Adrenal gland (tissue), 9 donors: ENCODE measurements at regions not wholly inside any gene's neighbourhood (a gene's known extent, or its start where the extent isn't known, plus 50 kb on each side); places are given as distances from the start of the nearest gene placed in this dataset.

Experiments
- DNase-seq, 7 donors: peaks; one replicate each; pipeline ENCODE4 v3.0.0-alpha.2; 2019 to 2020
- H3K27ac ChIP-seq, 5 donors: fragments of 200-600 bp; sonication (generic) in 4 of 5; 1 replicate in 3 of 5; 2 replicates in 2 of 5; pipeline versions ENCODE4 v1.5.1 to v1.8.0; 2016 to 2020; ENCODE audit warnings: mild to moderate bottlenecking in 1 of 5
- H3K27me3 ChIP-seq: fragments of 200-600 bp; 2 replicates; pipeline ENCODE4 v1.8.0; 2021
- H3K36me3 ChIP-seq, 2 donors: fragments of 200-600 bp; replicated peaks in 1 of 2; 1 replicate in 1 of 2; 2 replicates in 1 of 2; pipeline versions ENCODE4 v1.5.1 to v1.8.0; 2018 to 2022
- H3K4me1 ChIP-seq, 2 donors: fragments of 200-600 bp; replicated peaks in 1 of 2; 1 replicate in 1 of 2; 2 replicates in 1 of 2; pipeline versions ENCODE4 v1.5.1 to v1.8.0; 2018 to 2021
- H3K4me3 ChIP-seq, 4 donors: fragments of 200-600 bp; sonication (generic) in 3 of 4; one replicate each; pipeline ENCODE4 v1.5.1; 2016 to 2018
- H3K9me3 ChIP-seq, 3 donors: fragments of 200-600 bp; sonication (generic) in 1 of 3; replicated peaks in 1 of 3; 1 replicate in 2 of 3; 2 replicates in 1 of 3; pipeline versions ENCODE4 v1.5.1 to v1.8.0; 2016 to 2021
- POLR2A ChIP-seq, 2 donors: fragments of 450-650 bp; IDR thresholded peaks; one replicate each; pipeline ENCODE4 v1.6.1; 2017; ENCODE audit warnings: antibody characterized with exemption in 2 of 2, mild to moderate bottlenecking in 2 of 2, moderate library complexity in 1 of 2
- WGBS, 4 donors: extraction: QIAGEN DNeasy Blood & Tissue Kit in 2 of 4; methylation state at CpG; one replicate each; pipeline versions ENCODE4 v1.1.5 to v1.1.7; 2013 to 2017; 5-methylcytosine and 5-hydroxymethylcytosine counted together
- intact Hi-C, 2 donors: fragments of 100-400 bp; cut with DNase I; formaldehyde crosslinking; loops; one replicate each; pipeline versions ENCODE4 v1.14.1 to v1.15.0; 2022 to 2023
- TF ChIP-seq, protein P1 (sequence below), 6 experiments: fragments of 450-650 bp in 4 of 6; fragments of 200-600 bp in 2 of 6; sonication (generic) in 1 of 6; IDR thresholded peaks; 1 replicate in 5 of 6; 2 replicates in 1 of 6; pipeline versions ENCODE4 v1.5.1 to v1.8.0; 2016 to 2021; ENCODE audit warnings: antibody characterized with exemption in 6 of 6, mild to moderate bottlenecking in 2 of 6, moderate library complexity in 1 of 6
- donor health status: healthy with polysubstance abuse.
- donor health status: Bipolar disorder and iron deficiency.
- donor health status: DM: yes; HTN: yes; CAD: no.
- donor health status: DM: no; HTN: no; CAD: no.
- donor health status: DM: no; HTN: no; CAD: no.

DNA sequence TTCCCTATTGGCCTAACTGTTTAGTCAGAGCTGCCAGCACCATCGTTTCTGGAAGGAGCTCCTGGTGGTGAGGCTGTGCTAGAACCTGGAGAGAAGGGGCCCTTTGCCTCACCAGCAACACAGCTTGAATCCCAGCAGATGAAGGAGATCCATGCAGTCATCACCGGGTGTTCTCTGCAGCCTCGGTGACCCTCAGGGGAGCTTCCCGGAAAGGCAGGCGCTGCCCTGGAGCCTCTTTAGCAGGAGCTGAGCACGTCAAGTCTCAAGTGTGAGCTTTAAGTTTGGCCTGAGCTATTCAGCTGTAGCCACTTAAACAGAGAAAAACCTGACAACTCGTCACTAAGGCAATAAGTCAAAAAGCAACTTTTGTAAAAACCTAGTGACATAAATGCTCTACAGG is 181.2 kb upstream of the FOXQ1 start:
- TF ChIP-seq POLR2A (IDR thresholded peaks at IDR 0.05), result no peak
- TF ChIP-seq, protein P1, sequence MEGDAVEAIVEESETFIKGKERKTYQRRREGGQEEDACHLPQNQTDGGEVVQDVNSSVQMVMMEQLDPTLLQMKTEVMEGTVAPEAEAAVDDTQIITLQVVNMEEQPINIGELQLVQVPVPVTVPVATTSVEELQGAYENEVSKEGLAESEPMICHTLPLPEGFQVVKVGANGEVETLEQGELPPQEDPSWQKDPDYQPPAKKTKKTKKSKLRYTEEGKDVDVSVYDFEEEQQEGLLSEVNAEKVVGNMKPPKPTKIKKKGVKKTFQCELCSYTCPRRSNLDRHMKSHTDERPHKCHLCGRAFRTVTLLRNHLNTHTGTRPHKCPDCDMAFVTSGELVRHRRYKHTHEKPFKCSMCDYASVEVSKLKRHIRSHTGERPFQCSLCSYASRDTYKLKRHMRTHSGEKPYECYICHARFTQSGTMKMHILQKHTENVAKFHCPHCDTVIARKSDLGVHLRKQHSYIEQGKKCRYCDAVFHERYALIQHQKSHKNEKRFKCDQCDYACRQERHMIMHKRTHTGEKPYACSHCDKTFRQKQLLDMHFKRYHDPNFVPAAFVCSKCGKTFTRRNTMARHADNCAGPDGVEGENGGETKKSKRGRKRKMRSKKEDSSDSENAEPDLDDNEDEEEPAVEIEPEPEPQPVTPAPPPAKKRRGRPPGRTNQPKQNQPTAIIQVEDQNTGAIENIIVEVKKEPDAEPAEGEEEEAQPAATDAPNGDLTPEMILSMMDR (IDR thresholded peaks at IDR 0.05), result no peak
- Histone ChIP-seq H3K4me3 (no peak overlapping the region), H3K27ac (no peak overlapping the region), H3K9me3 (no peaks in the 10 kb centered on the region), H3K4me1 (no peaks in the 10 kb centered on the region), H3K27me3 (no peaks in the 10 kb centered on the region), H3K36me3 (no peaks in the 10 kb centered on the region)
- no peak for DNase-seq
- WGBS, 4 donors, result 79 to 87% (median 83%) methylated on average over 4 to 7 of the region's 7 CpGs
- intact Hi-C loops, result no loop called here

DNA sequence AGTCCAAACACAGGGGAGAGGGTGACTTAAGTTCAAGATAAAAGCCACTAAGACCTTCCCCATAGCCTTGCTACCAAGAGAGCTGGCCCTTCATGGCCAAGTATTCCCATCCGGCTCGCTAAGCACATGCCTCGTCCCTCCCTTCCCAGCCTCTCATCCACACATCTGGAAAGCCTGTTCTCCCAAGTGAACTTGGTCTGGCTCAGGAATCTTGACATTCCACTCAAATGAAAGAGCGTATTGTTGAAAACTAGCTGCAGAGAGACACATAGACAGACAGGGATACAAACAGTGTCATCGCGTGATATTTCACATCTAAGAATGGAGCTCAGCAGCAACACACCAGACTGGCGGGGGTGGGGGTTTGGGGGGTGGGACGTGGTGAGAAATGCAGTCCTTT is 182.8 kb upstream of the FOXQ1 start:
- H3K36me3 ChIP-seq, result no peaks in the 10 kb centered on the region
- no peaks in the 10 kb centered on the region for H3K4me1 ChIP-seq
- no peaks in the 10 kb centered on the region for H3K9me3 ChIP-seq
- no peak overlapping the region for H3K4me3 ChIP-seq
- TF ChIP-seq POLR2A (IDR thresholded peaks at IDR 0.05), result no peak
- TF ChIP-seq, protein P1 (IDR thresholded peaks at IDR 0.05), result no peak
- no peaks in the 10 kb centered on the region for H3K27me3 ChIP-seq
- no peak for DNase-seq
- 70 to 82% (median 75%) methylated on average over 6 to 8 of the region's 8 CpGs for WGBS, 4 donors
- intact Hi-C loops, result no loop called here
- no peak overlapping the region for H3K27ac ChIP-seq

DNA sequence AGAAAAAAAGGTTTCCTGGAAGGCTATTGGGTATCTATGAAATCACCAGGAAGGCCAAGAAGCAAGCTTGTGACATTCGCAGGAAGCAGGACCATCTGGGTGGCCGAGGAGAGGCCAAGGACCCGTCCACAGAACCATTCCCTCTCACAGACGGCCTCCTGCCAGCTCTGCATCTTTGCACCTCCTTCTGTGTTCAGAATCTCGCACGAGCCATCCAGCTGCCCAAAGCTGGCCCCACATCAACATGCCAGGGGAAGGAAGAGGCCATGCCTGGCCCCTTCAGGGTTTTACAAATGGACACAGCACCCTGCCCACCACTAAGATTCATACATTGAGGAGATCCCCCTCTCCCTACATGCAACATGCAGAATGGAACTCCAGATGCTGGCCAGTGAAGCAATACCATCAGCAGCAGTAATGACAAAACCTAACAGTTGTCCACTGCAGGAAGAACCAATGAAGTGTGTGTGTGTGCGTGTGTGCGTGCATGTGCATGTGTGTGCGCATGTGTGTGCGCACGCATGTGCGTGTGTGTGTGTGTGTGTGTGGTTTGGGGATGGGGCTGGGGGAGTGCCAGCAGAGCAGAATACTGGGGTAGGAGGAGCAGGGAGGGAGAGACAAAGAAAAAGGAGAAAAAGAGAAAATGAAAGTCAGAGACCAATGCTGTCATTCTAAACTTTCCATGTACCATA is 184.2 kb upstream of the FOXQ1 start:
- Histone ChIP-seq H3K4me3 (no peak overlapping the region), H3K27ac (no peak overlapping the region), H3K9me3 (no peaks in the 10 kb centered on the region), H3K36me3 (no peaks in the 10 kb centered on the region), H3K27me3 (no peaks in the 10 kb centered on the region), H3K4me1 (no peaks in the 10 kb centered on the region)
- 80 to 90% (median 85%) methylated on average over 12 of the region's 12 CpGs for WGBS, 4 donors
- TF ChIP-seq POLR2A (IDR thresholded peaks at IDR 0.05), result no peak
- TF ChIP-seq, protein P1 (IDR thresholded peaks at IDR 0.05), result no peak
- intact Hi-C loops, result no loop called here
- no peak for DNase-seq

DNA sequence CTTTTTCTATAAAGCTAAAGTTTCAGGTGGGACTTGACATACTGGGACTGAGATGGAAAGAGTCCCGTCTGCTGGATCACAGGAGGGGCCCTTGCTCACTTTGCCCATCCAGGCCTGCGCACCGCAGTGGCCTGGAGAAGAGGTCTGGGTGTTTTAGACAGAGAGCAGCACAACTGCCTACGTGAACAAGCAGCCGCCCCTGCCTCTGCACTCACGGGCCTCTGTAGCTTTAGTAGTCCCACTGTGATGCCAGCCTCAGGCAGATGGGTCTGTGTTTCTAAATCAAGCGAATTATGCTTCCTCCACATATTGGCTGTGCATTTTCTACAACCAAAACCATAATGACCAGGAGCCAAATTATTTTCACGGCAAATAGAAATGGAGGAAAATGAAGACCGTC is 184.8 kb upstream of the FOXQ1 start:
- Histone ChIP-seq H3K27me3 (no peaks in the 10 kb centered on the region), H3K36me3 (no peaks in the 10 kb centered on the region), H3K27ac (no peak overlapping the region), H3K4me1 (no peaks in the 10 kb centered on the region), H3K9me3 (no peaks in the 10 kb centered on the region), H3K4me3 (no peak overlapping the region)
- intact Hi-C loops, result no loop called here
- no peak for TF ChIP-seq POLR2A (IDR thresholded peaks at IDR 0.05)
- TF ChIP-seq, protein P1 (IDR thresholded peaks at IDR 0.05), result no peak
- no peak for DNase-seq
- 90 to 94% (median 92%) methylated on average over 9 of the region's 9 CpGs for WGBS, 4 donors
